ENCODE measurements at regions not wholly inside any gene's neighbourhood (a gene's known extent, or its start where the extent isn't known, plus 50 kb on each side); places are given as distances from the start of the nearest gene placed in this dataset.

DNA sequence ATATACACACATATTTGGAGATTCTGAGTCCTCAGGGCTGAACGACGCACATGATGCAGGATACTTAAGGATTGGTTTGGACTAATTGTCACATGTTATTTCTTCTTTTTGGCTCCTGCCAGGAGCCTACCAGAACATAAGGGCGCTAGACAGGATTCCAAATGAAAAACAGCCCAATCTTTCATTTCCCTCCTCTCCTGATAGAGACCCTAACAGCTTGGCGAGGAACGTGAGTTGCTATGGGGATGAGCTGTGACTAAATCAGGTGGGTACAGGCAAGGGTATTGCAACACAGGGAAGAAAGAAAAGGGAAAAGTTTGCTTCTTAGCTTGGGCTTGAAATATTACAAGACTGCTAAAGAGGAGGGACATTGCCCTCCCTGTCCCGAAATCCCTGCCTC lies 109.9 kb downstream of the AIPL1 start:
- DNase-seq (ENCODE audit: low read depth) = no peak

DNA sequence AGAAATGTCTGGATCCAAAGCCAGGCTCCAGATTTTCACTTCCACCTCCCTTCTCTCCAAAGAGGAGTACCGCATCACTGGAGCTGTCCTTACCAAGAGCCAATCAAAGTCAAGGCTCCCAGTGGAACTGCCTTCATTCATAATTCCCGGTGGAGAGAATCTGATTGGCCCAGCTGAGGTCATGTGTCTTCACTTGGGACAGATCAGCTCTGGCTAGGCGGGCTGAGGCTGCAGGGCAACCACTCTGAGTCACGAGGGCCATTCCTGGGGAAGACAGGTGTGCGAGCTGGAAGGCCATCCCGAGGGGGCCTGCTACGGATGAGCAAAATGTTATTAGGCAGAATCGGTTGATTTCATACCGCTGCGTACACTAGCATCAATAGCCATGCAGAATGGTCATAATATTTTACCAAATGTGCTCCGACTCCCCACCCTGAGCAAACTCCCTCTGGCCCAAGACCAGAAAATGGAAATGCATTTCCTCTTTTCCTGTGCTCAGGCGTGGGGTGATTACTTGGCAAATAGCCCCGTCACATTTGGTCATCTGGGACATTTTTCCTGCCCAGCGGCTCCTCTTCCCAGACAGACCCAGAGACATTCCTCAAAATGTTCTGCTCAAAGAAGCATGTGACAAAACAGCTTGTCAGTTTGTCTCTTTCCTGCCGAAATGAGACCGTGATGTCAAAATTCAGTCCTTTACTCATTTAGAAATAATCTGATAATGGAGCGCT lies 111.1 kb downstream of the AIPL1 start:
- no peak for DNase-seq (ENCODE audit: low read depth)

DNA sequence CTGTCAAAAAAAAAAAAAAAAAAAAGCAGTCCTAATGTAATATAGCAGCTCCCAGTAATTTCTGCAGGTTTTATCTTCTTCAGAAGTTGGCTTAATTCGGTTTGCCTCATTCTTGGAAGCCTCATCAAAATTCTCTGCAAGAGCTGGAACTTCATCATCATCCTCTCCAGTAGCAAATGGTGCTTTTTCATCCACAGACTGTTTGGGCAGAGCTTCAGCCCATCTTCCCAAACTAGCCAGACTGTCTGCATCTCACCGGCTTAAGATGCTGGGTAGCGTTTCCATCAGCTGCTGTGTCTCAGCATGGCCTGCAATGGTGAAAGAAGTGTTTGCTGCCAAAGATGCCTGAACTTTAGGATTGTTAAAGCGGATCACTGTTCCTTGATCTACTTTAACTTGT lies 112.6 kb downstream of the AIPL1 start:
- DNase-seq (ENCODE audit: low read depth) = no peak

DNA sequence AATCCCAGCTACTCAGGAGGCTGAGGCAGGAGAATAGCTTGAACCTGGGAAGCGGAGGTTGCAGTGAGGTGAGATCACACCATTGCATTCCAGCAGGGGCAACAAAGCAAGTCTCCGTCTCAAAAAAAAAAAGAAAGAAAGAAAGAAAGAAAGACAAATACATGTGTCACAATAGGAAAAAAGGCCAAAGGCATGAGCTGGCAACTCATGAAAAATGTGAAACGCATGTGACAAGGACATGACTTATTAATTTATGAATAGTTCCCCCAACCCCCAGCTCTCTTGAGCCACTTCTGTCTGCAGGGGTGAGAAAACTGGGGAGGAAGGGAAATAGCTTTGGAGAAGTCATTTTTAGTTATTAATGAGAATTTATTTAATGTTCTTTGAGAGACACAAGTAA lies 120.6 kb downstream of the AIPL1 start:
- DNase-seq (ENCODE audit: low read depth) = no peak

DNA sequence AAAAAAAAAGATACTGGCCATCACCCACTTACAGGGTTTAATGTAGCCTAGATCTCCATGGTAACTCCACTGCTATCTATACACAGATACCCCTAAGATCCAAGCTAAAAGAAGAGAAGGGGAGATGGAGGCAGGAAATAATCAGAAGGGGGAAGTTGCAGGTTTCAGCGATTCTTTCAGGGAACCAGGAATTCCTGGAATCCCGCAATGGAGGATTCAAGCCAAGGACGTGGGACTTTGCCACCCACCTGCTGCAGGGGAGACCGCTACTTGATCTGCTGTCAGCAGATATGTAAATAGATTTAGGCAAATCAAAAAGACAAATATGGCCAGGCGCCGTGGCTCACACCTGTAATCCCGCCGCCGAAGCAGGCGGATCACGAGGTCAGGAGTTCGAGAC lies 121.1 kb downstream of the AIPL1 start:
- no peak for DNase-seq (ENCODE audit: low read depth)

DNA sequence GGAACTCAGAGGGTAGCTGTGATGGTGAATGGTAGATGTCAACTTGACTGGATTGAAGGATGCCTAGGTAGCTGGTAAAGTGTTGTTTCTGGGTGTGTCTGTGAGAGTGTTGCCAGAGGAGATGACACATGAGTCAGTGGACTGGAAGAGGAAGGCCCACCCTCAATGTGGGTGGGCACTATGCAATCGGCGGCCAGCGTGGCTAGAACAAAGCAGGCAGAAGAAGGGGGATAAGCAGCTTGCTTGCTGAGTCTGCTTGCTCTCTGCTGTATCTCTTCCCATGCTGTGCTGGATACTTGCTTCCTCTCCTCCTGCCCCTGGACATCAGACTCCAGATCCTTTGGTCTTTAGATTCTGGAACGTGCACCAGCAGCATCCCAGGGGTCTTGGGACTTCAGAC lies 128.1 kb downstream of the AIPL1 start:
- no peak for DNase-seq (ENCODE audit: low read depth)

DNA sequence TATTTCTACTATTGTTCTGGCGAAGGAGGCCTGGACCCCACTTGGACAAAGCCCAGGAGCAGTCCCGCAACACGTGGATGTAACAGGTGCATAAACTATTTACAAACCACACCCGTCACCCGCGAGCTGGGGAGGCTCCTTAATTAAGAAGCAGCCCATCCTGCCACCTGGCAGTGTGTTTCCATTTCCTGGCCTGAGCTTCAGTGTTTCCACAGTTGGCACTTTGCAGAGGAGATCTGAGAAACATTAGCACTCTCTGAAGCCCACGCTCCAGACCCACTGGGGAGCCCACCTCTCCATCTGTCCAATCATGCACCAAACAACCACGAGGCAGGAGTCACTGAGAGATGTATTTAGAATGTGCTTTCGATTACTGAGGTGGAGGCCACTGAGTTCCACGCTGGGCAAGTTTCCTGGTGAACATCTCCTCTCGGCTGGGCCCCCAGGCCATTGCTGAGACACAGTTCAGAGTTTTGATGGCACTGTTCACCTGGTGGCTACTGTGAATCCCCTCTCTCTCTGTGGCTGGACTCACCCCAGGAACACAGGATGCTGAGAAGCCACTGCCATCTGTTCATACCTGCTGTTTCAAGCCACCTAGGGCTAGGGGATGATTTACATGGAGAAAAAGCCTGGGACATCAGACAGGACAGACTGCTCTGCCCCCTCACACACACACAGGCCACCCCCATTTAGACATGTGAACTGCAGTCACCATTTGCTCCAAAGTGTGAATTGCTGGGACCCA lies 129.1 kb downstream of the AIPL1 start:
- no peak for DNase-seq (ENCODE audit: low read depth)

DNA sequence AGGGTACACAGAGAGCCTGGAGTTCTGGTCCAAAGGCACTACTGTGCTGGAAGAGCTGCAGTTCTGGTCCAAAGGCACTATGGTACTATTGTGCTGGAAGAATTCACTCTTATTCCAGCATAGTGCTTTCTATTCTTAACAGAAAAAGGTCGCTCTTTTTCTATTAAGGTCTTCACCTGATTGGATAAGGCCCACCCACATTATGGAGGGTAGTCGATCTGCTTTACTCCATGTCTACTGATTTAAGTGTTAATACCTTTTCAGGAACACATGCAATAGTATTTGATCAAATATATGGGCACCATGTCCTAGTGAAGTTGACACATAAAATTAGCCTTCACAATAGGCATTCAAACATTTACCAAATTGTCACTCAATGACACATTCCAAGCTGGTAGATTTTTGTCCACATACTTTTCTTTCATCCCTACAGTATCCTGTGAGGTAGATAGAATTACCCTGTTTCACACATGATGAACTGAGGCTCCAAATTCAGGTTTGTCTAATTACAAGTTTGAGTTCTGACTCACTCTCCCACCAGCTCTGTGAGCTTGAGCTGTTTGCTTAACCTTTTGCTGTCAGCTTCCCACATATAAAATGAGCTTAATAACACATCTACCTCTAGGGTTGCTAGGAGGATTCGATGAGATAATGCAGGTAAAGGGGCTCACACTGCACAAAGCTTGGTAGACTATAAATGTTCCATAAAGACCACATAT lies 129.9 kb downstream of the AIPL1 start:
- no peak for DNase-seq (ENCODE audit: low read depth)

DNA sequence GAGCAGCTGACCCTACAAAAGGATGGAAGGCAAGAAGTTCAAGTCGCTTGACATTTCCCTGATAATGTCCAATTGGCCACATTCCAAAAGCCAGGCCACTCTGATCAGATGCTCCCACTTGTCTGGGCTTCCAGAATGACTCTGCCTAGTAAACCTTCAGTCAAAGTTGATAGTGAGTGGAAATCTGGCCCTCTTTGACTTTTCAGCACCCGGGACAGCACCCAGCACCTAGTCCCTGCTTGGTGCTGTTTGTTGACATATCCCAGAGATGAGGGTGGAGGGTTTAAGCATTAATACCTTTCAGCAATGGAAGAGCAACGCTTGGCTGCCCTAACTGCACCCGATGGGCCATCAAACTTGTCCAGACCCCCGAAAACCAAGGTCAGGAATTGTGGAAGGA lies 131.3 kb downstream of the AIPL1 start:
- DNase-seq (ENCODE audit: low read depth) = peak; percentile 26

DNA sequence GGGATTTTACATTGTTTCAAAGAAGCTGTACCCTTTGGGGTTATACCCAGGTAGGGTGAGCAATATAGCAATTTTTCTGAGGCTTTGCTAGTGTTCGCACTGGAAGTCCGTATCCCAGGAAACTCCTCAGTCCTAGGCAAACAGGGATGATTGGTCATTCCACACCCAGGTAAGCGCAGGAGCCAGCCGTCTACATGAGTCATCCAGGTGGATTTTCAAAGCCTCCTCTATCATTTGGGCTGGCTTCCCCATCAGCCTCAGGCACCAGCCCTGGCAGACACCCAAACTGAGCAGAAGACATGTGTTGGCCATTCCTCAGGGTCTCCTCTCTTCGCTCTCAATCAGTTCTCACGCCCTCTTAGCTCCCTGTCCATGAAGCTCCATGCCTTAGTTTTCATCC lies 135.6 kb downstream of the AIPL1 start:
- DNase-seq (ENCODE audit: low read depth) = no peak

DNA sequence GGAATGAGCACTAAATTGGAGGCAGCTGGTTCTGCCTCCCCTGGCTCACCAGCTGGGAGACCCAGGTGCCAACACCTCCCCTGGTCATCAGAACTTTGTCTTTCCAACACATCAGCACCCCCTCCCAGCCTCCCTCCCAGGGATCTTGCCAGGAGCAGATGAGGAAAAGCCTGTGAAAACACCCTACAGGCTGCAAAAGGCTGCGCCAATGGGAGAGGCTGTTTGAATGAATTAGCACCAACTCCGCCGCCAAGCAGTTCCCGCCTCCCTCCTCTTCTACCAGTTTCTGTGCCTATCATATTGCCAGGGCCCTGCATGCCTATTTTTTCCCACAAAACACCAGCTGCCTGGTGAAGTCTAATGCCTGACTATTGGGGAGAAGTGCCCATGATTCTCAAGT lies 137.0 kb downstream of the AIPL1 start:
- no peak for DNase-seq (ENCODE audit: low read depth)

DNA sequence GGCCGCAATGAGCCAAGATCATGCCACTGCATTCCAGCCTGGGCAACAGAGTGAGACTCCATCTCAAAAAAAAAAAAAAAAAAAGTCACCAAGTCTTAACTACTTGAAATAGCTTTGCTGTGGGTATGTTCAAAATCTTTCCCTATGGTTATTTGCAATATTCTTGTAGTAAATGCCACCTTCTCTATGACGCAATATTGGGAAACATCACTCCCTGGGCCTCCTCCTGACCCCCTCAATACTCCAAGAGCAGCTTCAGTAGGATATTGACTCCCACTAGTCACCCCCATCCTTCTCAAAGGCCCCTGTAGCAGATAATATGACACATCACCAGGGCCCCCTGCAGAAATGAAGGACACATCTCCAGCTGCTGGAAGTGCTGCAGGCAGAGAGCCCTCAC lies 137.8 kb downstream of the AIPL1 start:
- DNase-seq (ENCODE audit: low read depth) = no peak

DNA sequence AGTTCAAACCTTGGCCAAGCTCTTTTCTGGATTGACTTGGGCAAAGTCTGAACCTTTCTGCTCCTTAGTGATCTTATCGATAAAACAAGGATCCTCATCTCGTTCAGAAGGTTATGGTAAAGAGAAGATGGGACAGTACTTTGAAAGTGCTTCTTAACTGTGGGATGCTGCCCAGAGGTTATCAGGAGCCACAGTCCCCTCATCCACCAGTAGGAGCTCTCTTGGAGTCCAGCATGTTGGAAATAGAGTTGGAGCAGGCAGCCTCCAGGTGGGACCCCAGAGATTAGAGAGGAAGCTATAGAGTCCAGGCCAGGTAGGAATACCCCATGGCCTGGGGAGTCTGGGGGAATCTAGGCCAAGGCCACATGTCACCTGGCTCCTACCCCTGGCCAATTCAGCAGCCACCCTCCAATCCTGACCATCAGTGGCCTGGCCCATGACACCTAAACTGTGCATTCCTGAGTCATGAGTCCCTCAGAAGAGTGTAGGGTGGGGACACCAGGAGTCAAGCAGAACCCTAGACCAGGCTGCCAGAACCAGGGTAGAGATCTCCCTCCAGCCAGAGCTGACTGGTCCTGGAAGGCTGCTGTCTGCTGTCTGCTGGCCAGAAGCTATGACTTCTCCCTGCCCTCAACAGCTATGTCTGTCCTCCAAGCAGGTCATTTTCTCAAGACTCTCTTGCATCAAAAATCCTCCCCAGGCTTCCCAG lies 144.3 kb downstream of the AIPL1 start:
- no peak for DNase-seq (ENCODE audit: low read depth)

DNA sequence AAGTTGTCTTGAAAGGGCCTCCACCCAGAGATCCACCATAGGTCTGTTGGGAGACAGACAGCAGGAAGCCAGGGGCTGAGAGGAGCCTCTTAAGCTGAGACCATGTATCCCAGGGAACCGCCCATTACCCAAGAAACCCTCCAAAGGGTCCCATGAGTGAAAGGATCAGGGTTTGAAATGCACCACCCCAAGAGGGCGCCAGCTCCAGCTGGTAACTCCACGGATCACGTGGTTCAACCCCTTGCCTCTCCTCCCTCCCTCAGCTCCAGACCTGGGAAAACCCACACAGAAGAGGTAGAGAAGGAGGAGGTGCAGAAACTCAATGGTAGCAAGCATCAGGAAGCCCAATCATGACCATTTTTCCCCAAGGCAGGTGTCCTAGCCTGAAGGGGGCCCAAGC lies 148.7 kb downstream of the AIPL1 start:
- DNase-seq (ENCODE audit: low read depth) = no peak

DNA sequence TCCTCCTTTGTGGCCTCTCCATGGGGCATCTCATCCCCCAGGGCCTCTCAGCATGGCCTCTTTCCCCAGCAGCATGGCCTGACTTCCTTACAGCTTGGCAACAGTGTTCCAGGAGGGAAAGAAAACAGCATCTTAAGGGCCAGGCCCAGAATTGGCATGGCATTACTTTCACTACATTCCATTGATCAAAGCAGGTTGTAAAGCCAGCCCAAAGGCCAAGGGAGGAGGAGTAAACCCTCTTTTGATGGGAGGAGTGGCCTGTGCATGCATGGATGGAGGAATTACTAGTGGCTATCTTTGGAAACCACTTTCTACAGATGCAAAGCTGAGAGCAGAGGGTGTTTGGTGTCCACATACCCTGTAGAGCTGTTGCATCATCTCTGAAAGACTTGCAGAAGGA lies 149.4 kb downstream of the AIPL1 start:
- no peak for DNase-seq (ENCODE audit: low read depth)

DNA sequence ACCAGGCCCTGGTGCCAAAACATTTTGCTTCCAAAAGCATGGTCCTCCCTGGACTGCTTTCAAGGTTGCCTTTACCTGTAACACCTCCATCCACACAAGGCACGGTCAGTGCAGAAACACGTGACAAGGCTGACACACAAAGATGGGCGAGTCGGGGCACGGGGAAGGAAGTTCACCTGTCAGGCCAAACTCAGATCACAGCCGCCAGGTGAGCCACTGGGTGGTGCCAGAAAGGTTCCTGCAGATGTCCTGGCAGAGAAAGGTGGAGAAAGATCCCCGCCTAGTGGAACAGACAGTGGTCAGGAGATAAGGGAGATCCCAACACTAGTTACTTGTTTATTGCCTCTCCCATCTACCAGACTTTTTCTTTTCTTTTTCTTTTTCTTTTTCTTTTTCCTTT lies 155.3 kb downstream of the AIPL1 start:
- no peak for DNase-seq (ENCODE audit: low read depth)

DNA sequence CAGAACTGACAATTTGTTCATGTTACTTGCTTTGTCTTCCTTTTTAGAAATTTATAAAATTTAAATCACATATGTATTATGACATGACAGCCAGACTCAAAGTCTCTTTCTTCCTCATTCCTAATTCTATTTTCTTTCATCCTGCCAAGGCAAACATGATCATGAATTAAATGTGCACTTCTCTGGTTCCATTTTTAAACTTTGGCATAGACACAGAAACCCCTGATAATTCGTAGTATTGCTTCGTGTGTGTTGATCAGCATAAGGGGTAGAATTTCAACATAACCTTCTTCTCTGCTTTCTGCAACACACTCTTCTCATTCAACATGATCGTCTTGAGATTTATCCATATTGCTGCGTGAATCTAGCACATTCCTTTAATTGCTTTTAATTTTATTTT lies 156.5 kb downstream of the AIPL1 start:
- DNase-seq (ENCODE audit: low read depth) = no peak

DNA sequence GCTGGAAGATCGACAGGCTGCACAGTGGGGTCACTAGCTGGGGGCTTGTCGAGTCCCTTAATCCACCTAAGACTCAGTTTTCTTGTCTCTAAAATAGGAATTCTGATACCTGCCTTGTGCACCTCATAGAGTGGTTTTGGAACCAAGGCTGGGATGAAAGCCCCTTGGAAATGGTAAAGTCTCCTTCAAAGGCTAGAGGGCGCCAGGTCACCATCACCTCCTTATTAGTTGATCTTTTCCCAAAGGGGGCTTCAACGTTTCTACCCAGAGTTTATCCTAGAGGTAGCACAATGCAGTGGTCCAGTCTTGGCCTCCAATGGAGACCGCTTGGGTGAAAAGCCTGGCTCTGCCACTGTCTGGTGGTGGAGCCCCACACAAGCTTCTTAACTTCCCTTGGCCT lies 158.2 kb downstream of the AIPL1 start:
- DNase-seq (ENCODE audit: low read depth) = no peak

DNA sequence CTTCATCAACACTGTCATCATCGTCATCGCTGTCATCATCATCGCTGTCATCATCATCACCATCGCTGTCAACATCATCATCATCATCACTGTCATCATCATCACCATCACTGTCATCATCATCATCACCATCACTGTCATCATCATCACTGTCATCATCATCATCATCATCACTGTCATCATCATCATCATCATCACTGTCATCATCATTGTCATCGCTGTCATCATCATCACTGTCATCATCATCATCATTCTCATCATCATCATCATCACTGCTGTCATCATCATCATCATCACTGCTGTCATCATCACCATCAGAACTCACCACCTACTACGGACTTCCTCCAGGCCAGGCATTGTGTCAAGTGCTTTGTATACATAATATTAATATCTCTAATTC lies 160.6 kb downstream of the AIPL1 start:
- no peak for DNase-seq (ENCODE audit: low read depth)

DNA sequence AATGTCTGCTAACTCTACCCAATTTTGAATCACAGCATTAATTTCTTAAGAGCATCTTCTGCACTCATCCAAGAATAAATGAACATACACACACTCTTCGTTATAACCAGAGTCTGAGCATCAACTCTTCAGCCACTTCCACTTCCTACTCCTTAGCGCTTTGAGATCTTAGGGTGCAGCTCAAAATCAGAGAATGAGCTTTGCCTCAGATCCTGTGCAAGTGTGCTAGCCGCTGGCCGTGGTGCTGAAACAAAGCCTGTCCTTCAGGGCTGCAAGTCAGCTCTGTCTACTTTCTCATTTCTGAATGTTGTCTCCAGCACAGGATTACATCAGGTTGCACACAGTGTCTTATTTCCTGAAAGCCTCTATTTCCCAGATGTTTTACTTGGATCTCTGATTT lies 165.4 kb downstream of the AIPL1 start:
- peak; percentile 47 for DNase-seq (ENCODE audit: low read depth)

DNA sequence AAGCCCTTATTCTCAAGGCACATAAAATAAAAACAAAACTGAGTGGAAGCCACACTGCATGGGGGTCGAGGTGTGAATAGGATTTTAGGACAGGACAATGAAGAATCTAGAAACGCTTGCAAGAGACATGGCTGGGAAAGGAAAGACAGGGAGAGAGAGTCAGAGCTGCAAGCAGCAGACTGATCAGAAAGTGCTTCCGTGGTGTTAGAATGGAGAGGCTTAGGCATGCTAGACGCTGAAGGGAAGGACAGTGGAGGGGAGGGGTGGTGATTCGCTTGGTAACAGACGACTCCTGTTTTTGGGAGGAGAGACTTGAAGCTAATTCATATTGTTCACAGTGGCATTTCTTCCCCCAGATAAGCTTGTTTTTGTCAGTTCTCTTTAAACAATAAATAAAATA lies 173.5 kb downstream of the AIPL1 start:
- DNase-seq (ENCODE audit: low read depth) = no peak

DNA sequence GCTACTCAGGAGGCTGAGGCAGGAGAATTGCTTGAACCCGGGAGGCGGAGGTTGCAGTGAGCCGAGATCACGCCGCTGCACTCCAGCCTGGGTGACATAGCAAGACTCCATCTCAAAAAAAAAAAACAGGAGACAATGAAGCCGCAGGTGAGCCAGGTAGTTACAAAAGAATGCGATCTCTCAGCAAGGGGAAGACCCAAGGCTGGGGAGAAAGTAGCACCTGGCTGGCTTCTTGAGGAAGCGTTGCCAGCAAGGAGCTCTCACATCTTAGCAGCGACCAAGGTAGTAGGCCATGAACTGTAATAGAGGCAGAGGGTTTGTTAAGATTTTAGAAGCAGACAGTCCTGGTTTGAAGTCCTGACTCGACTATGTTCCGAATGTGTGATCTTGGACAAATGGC lies 175.0 kb downstream of the AIPL1 start:
- DNase-seq (ENCODE audit: low read depth) = no peak

DNA sequence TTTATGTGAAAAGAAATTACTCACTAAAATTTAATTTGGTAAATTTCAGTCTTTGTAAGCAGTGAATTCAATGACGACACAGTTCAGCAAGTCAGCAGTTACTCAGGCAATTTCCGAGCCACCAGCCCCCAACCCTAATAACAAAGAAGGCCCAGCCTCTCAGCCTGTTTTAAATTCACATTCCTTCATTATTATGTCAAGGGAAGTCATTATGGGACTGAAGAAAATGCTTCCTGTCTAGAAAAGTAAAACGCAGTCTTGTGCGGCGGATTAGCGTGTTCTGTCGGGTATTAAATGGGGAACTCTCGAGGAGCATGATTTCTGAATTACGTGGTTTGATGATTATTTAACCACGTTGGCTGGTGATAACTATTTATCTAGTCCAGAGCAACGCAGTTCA lies 177.6 kb downstream of the AIPL1 start:
- DNase-seq (ENCODE audit: low read depth) = peak; percentile 51

Measured in iris pigment epithelial cell (primary cell).